HG02884 (cell line): ENCODE measurements at regions not wholly inside any gene's neighbourhood (a gene's known extent, or its start where the extent isn't known, plus 50 kb on each side); places are given as distances from the start of the nearest gene placed in this dataset.
"Not testable (repeated sequence)": the region's sequence is repeated elsewhere in the genome, so short reads cannot be mapped to it uniquely, and the experiment has no call there.

ENCODE experiments used
- ATAC-seq: cut with Tn5 transposase; IDR thresholded peaks from one replicate; pipeline ENCODE4 v1.9.1; 2021; ENCODE audit warnings: mild to moderate bottlenecking, moderate library complexity; ENCODE audit not compliant: unreplicated experiment

- no peak for ATAC-seq
Measured at GRCh38 chr13:33545492-33545891, 259.9 kb upstream of the STARD13 start.

GRCh38 chr13:33547035-33547434, 261.5 kb upstream of the STARD13 start:
- ATAC-seq: no peak

GRCh38 chr13:33548069-33548468, 262.5 kb upstream of the STARD13 start:
- no peak for ATAC-seq

DNA sequence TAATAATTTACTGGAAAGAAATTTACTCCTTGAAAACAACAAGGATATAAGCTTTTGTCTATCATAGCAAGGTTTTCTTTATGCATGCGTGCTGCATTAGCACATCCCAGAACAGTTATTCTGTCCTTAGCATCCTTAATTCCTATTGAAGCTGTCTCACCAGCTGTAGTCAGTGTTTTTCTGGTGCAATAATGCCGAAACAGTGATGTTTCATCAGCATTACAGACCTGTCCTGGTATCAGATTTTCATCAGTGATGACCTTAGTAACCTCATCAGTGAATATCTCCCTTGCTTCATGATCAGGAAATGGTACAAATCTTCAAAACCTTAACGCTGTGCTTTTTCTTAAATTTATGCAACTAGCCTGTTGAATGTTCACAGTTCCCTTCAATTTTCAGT, 264.7 kb upstream of the STARD13 start:
- no peak for ATAC-seq

DNA sequence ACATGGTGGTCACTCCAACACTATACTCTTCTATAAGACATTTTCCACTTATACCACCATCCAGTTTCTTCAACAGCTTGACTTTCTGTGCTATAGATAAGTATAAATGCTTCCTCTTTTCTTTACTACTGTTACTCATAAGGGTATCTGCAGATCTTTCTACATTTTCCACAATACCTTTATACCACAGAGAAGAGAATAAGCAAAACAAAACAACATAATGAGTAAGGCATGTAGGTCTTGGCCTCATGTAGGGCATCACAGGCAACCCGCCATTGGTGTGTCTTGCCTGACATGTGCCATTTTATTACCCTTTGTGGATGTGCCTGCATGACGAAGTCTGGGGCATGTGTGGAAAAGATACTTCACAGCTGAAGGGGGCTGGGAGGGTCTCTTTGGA, 265.3 kb upstream of the STARD13 start:
- ATAC-seq: peak; percentile 81

DNA sequence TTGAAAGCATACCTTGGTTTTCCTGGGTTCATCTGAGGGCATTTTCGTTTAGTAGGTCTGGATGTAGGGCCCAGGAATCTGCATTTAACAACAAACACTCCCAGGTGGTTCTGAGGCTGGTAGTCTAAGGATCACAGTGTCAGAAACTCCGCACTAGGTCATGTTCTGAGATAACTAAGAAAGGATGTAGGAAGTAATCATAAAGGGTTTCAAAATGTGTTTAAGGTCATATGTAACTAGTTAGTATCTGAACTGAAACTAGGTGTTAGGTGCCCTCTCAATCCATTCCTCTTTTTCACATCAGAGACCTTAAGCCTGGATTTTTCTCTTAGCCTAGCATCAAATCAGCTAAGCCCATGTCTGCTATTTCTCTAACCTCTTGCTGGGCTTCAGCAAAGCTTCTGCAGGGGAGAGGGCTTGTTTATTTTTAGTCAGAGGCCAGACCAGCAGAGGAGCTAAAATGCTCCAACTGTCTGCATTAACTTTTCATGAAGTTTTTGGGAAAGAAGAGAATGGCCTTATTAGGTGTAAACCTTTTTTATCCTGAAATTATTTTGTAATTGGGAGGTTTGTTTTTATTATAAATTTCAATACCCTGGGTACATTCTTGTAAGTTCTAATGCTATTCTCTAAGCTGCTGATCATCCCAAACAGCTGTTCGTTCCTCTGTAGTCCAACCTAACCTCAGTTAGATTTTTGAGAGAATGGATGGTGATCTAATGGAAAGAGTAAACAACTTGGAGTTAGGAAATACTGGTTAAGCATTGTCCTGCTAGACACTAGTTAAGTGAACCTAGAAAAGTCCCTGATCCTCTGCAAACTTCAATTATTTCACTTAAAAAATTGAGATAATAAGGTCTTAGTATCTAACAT, 262.8 kb upstream of the RFC3 start:
- ATAC-seq: peak; percentile 64

- no peak for ATAC-seq
Measured at GRCh38 chr13:33556828-33557227, 261.1 kb upstream of the RFC3 start.

DNA sequence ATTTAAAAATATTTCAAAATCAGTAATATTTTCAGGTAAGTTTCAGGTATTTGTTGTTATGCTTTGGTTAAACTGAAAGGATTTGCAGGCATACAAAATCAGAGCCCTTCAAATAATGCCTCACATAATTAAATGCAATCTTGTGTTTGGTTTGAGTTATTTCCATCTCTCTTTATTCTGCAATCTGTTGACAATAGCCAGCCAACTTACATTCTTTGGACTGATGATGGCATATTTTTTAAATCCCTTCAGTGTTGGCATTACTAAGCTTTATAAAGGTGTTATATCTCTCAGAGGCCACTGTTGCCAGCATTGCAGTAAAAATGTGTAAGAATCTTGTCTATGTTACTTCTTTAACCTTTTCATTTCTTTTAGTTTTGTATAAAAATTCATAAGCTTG, 257.2 kb upstream of the RFC3 start:
- ATAC-seq: no peak

DNA sequence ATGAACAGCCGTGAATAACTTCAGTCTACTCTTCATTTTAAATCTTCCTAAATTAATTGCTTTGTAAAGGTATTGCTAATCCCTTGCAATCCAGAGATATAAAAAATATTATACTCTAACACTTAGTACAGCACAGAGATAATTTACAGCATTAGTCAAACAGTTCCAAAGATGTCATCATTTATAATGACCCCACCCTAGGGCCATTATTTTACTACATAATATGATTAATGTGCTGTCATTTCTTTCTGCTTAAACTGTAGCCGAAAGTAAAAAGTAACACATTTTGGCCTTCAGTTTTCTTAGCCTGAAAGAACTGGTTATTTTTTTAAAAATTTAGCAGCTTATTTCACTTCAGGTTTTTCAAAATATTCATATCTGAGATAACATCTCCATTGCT, 256.3 kb upstream of the RFC3 start:
- ATAC-seq: no peak

- peak; percentile 95 for ATAC-seq
Measured at GRCh38 chr13:33571618-33572017, 246.3 kb upstream of the RFC3 start.

- ATAC-seq: not testable (repeated sequence)
Measured at GRCh38 chr13:33572322-33572721, 245.6 kb upstream of the RFC3 start.

DNA sequence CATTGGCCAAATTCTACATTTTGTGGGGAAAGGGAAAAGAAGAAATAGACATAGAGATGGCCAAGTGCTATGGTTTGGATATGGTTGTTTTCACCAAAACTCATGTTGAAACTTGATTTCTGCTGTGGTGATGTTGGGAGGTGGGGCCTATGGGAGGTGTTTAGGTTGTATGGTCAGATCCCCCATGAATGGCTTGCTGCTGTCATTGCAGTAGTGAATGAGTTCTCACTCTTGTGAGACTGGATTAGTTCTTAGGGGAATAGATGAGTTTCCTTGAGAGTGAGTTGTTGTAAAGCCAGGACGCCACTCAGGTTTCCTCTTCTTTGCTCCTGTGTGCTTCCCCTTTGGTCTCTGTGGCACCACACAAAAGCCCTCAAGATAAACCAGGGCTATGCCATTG, 242.6 kb upstream of the RFC3 start:
- no peak for ATAC-seq

DNA sequence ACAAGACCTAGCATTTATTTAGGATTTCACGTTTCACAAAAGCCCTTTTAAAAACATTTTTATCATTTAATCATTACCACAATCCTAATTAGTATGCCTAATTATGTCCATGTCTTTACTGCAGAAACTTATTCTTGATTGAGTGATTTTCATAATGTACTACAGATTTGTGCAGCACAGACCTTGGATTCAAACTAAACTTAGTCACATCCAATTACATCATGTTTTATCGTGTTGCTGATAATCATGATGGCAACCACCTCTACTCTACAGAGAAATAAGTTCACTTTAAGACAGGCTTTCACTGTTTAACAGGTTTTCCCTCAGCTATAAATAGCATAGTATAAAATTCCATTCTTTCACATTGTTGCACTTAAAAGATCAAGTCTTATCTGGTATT, 240.9 kb upstream of the RFC3 start:
- no peak for ATAC-seq

- ATAC-seq: no peak
Measured at GRCh38 chr13:33578786-33579185, 239.2 kb upstream of the RFC3 start.

- no peak for ATAC-seq
Measured at GRCh38 chr13:33582121-33582520, 235.8 kb upstream of the RFC3 start.

DNA sequence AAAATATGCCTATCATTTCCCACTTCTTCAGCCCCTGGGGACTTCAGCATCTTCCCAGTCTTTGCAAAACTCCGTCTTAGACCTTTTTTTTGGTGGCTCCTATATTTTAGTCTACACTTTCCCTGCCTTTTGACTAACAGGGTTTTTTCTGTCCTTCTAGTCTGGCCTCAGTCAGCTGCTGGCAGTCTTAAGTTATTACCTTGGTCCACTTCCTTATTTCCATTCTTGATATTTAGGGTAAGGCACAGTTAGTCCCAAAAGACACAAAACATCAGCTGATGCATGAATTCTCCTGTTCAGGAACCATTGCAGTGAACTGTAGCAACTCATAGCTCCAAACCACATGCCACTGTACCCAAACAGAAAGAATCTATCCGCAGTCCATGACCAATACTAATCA, 234.6 kb upstream of the RFC3 start:
- no peak for ATAC-seq

DNA sequence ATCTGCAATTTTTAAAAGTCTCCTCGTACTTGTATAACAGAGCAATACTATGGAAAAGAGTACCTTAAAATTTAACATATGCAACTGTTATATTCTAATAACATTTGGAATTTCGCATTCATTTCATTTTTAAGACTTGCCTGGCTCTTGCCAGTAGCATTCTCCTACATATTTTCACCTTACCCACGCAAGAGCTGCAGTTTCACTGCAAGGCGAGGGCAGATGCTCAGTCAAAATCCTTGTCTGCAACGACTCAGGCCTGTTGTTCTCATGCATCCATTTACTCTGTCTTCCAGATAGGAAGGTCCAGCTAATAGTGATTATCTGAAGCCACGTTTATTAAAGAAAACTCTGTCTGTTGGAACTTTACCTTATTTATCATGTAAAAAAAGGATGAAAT, 227.0 kb upstream of the RFC3 start:
- no peak for ATAC-seq

DNA sequence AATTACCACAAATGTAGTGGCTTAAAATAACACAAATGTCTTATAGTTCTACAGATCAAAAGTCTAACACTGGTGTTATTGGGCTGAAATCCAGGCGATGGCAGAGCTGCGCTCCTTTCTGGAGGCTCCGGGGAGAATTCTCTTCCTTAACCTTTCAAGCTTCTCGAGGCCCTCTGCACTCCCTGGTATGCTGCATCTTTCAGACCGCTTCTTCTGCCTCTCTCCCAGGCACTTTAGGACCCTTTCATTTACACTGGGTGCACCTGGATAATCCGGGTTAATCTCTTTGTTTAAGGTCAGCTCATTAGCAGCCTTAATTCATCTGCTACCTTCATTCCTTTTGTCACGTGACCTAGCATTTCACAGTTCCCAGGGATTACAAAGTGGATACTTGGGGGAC, 211.3 kb upstream of the RFC3 start:
- ATAC-seq: no peak

DNA sequence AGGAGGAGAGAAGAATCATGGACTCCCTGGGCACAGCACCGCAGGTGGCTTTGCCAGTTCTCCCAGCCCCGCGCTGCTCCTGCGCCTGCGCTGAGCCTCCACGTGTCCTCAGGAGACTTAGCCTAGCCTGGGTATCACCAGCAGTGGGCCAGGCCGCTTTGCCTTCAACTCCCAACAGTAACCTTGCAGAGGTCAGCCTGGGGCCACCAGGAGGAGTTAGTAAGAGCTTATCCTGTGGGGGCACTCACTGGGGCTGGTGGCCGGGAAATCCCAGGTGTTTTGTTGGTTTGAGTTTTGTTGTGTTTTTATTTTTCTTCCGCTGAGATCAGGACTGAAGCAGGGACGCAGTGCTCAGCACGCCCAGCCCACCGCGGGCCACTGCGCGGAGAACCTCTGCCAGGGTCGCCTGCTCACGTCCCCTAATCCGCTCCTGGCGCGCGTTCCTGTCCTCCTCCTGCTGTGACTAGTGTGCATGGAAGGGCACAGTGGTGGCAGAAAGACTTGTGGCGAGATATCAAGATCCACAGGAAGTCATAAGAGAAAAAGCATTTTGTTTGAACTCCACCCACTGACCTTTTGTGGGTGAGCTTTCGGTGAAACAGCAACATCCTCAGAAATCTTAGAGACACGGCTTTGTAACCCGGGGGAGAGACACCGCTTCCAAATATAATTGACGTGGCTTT, 207.4 kb upstream of the RFC3 start:
- ATAC-seq: no peak

DNA sequence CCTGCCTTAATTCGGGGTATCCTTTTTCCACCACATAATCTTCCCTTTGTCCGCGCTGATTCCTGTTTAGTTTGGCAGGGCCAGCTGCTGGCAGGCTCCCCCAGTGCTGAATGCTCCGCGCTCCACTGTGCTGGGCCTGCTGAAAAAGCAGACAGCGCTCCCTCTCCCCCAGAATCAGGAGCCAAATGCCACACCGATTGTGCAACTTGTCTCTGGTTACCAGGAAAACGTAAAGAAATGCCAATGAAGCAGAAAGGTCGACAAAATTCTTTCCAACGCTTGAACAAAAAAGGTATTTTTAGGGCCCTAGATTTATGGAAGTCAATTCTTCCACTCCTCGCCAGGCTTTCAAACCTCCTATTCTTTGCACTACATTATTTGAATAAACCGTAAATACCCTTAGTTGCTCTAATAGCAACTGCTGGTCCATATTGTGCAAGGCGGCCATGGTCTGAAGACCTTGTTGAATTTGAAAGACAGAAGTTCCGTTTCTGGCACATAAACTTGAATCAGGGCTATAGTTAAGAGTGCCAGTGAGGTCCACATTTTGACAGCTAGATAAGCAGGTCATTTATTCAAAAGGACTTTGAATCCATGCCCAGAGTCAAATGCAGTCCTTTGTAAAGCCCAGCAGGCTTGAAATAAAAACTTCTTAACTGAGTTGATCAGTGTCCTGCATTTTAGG, 206.7 kb upstream of the RFC3 start:
- no peak for ATAC-seq

- peak; percentile 79 for ATAC-seq
Measured at GRCh38 chr13:33612641-33613638, 205.0 kb upstream of the RFC3 start.
